Parathyroid adenoma (tissue), 2 donors: ENCODE measurements at regions not wholly inside any gene's neighbourhood (a gene's known extent, or its start where the extent isn't known, plus 50 kb on each side); places are given as distances from the start of the nearest gene placed in this dataset.

Experiments
- H2AFZ ChIP-seq: fragments of 300-600 bp; sonication (generic); one replicate; pipeline ENCODE4 v1.7.0; 2017; ENCODE audit warnings: antibody characterized with exemption, mild to moderate bottlenecking
- H3K27ac ChIP-seq: fragments of 300-600 bp; sonication (generic); one replicate; pipeline ENCODE4 v1.7.0; 2017
- H3K27me3 ChIP-seq: fragments of 300-600 bp; sonication (generic); one replicate; pipeline ENCODE4 v1.7.0; 2017; ENCODE audit warnings: low read length; ENCODE audit not compliant: control insufficient read depth, insufficient read depth
- H3K36me3 ChIP-seq: fragments of 300-600 bp; sonication (generic); one replicate; pipeline ENCODE4 v1.7.0; 2017; ENCODE audit warnings: low read length; ENCODE audit not compliant: control insufficient read depth, insufficient read depth
- H3K4me1 ChIP-seq: fragments of 300-600 bp; sonication (generic); one replicate; pipeline ENCODE4 v1.7.0; 2017; ENCODE audit warnings: control low read depth
- H3K4me2 ChIP-seq: fragments of 300-600 bp; sonication (generic); one replicate; pipeline ENCODE4 v1.7.0; 2017; ENCODE audit warnings: low read length
- H3K4me3 ChIP-seq: fragments of 300-600 bp; sonication (generic); one replicate; pipeline ENCODE4 v1.7.0; 2017; ENCODE audit warnings: low read depth, low read length
- H3K79me2 ChIP-seq: fragments of 300-600 bp; sonication (generic); one replicate; pipeline ENCODE4 v1.7.0; 2017; ENCODE audit warnings: control low read depth
- H3K9ac ChIP-seq: fragments of 300-600 bp; sonication (generic); one replicate; pipeline ENCODE4 v1.7.0; 2017; ENCODE audit warnings: mild to moderate bottlenecking
- H3K9me3 ChIP-seq: fragments of 300-600 bp; sonication (generic); one replicate; pipeline ENCODE4 v1.7.0; 2017; ENCODE audit warnings: low read length; ENCODE audit not compliant: control insufficient read depth
- CTCF ChIP-seq: fragments of 300-600 bp; sonication (generic); IDR thresholded peaks from one replicate; pipeline ENCODE4 v1.7.0; 2017; ENCODE audit warnings: antibody characterized with exemption, mild to moderate bottlenecking
- donor health status: primary hyperparathyroidism.

- no peaks in the 10 kb centered on the region for H3K27me3 ChIP-seq
- no peak overlapping the region for H3K27ac ChIP-seq
- no peaks in the 10 kb centered on the region for H3K36me3 ChIP-seq
- H3K4me3 ChIP-seq = no peak overlapping the region
- no peaks in the 10 kb centered on the region for H3K4me1 ChIP-seq
- no peaks in the 10 kb centered on the region for H3K79me2 ChIP-seq
- no peak for TF ChIP-seq CTCF
- H2AFZ ChIP-seq = no peak overlapping the region
- H3K9ac ChIP-seq = no peak overlapping the region
- H3K9me3 ChIP-seq = no peaks in the 10 kb centered on the region
- H3K4me2 ChIP-seq = no peak overlapping the region
These were observed 509.6 kb upstream of the DIPK2B start for GRCh38 chrX:45710081-45710801.

GRCh38 chrX:45709381-45709780 is 508.7 kb upstream of the DIPK2B start:
- Histone ChIP-seq H3K9ac (no peak overlapping the region), H3K9me3 (no peaks in the 10 kb centered on the region), H2AFZ (no peak overlapping the region), H3K36me3 (no peaks in the 10 kb centered on the region), H3K4me1 (no peaks in the 10 kb centered on the region), H3K79me2 (no peaks in the 10 kb centered on the region), H3K27me3 (no peaks in the 10 kb centered on the region), H3K4me3 (no peak overlapping the region), H3K27ac (no peak overlapping the region), H3K4me2 (no peak overlapping the region)
- no peak for TF ChIP-seq CTCF

GRCh38 chrX:45699158-45699557 is 498.5 kb upstream of the DIPK2B start:
- no peak overlapping the region for H3K9ac ChIP-seq
- no peaks in the 10 kb centered on the region for H3K9me3 ChIP-seq
- H3K27me3 ChIP-seq = no peaks in the 10 kb centered on the region
- no peaks in the 10 kb centered on the region for H3K36me3 ChIP-seq
- no peak overlapping the region for H2AFZ ChIP-seq
- TF ChIP-seq CTCF = no peak
- no peak overlapping the region for H3K4me3 ChIP-seq
- no peak overlapping the region for H3K4me2 ChIP-seq
- H3K4me1 ChIP-seq = no peaks in the 10 kb centered on the region
- H3K79me2 ChIP-seq = no peaks in the 10 kb centered on the region
- no peak overlapping the region for H3K27ac ChIP-seq

GRCh38 chrX:45697591-45697990 is 496.9 kb upstream of the DIPK2B start:
- no peak overlapping the region for H3K9ac ChIP-seq
- H3K4me3 ChIP-seq = no peak overlapping the region
- no peaks in the 10 kb centered on the region for H3K9me3 ChIP-seq
- H2AFZ ChIP-seq = no peak overlapping the region
- no peak overlapping the region for H3K27ac ChIP-seq
- no peak overlapping the region for H3K4me2 ChIP-seq
- no peak for TF ChIP-seq CTCF
- no peaks in the 10 kb centered on the region for H3K79me2 ChIP-seq
- no peaks in the 10 kb centered on the region for H3K4me1 ChIP-seq
- H3K27me3 ChIP-seq = no peaks in the 10 kb centered on the region
- no peaks in the 10 kb centered on the region for H3K36me3 ChIP-seq

GRCh38 chrX:45696736-45697135 is 496.1 kb upstream of the DIPK2B start:
- no peak overlapping the region for H2AFZ ChIP-seq
- H3K9me3 ChIP-seq = no peaks in the 10 kb centered on the region
- no peak for TF ChIP-seq CTCF
- no peak overlapping the region for H3K4me2 ChIP-seq
- no peak overlapping the region for H3K9ac ChIP-seq
- H3K79me2 ChIP-seq = no peaks in the 10 kb centered on the region
- no peaks in the 10 kb centered on the region for H3K27me3 ChIP-seq
- no peak overlapping the region for H3K4me3 ChIP-seq
- no peaks in the 10 kb centered on the region for H3K36me3 ChIP-seq
- no peak overlapping the region for H3K27ac ChIP-seq
- H3K4me1 ChIP-seq = no peaks in the 10 kb centered on the region
